ENCODE measurements at regions not wholly inside any gene's neighbourhood (a gene's known extent, or its start where the extent isn't known, plus 50 kb on each side); places are given as distances from the start of the nearest gene placed in this dataset.

DNA sequence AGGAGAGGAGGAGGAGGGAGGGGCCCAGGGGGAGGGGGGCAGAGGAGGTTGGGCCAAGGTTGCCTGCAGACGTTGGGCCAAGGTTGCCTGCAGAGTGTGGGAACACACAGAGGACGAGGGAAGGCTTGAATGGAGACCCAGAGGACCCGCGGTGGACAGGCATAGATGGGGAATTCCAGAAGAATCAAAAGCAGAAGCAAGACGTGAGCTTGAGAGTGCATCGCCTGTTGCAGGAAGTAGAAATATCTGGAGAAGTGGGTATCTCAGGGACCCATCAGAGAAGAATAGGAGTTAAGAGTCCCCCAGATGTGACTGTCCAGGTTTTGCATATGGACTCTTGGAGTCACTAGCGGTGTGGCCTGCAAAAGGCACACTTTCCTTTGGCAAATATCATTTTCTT, 670.2 kb downstream of the TBC1D22A start:
- TF ChIP-seq EZH2 (IDR thresholded peaks at IDR 0.05; ENCODE audit: insufficient read depth, poor library complexity, severe bottlenecking): no peak
- no peak for TF ChIP-seq EZH2phosphoT487 (IDR thresholded peaks at IDR 0.05; ENCODE audit: insufficient read depth, low read depth)
